ENCODE measurements at regions not wholly inside any gene's neighbourhood (a gene's known extent, or its start where the extent isn't known, plus 50 kb on each side); places are given as distances from the start of the nearest gene placed in this dataset.
"Not testable (repeated sequence)": the region's sequence is repeated elsewhere in the genome, so short reads cannot be mapped to it uniquely, and the experiment has no call there.

DNA sequence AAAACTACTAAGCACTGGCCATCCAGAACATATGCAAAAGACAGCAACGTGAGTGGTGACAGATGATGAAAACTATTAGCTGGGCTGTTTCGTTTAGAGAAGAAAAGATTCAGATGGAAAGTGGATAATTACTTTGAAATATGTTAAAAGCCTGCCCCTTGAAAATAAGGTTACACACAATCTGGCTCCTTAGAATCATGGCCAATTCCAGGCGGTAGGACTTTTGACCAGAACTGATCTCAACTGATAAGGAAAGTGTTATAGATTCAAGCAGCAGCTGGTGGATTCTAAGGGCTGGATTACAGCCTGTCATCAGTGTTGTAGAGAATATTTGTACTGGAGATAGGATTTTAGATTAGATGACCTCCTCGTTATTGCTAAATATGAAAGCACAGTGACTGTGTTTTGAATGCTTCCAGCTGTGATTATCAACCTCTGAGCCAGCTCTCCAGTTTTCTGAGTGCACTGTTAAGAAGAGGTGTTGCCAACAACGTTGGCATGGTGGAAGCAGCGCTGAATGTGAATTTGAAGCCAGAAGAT is 75.1 kb downstream of the KBTBD2 start:
- DNase-seq = peak; percentile 2

DNA sequence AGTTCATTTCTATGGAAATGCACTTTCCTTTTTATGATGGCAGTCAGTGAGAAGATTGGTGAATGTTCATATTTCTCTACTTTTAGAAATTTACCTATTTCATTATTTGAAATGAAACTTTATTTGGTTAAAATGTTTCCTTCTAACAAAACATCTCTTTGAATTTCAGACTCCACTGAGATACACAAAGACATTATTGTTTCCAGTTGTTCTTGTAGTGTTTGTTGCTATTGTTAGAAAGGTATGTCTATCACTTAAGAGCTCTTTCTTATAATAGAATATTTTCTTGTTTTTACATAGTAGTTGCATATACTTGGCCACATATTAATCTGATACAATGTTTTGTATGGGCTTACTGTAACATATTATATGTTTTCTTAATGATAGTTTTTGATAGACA is 76.8 kb downstream of the KBTBD2 start:
- not testable (repeated sequence) for DNase-seq

DNA sequence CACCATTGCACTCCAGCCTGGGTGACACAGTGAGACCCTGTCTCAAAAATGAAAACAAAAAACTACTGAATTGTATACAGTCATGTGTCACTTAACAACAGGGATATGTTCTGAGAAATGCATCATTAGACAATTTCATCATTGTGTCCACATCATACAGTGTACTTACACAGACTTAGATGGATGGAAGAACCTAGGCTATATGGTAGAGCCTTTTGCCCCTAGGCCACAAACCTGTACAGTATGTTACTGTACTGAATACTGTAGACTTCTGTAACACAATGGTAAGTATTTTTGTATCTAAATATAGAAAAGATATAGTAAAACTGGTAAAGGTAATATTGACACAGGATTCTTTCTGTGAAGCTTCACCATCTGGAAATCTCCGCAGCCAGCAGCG is 81.7 kb downstream of the KBTBD2 start:
- no peak for DNase-seq

DNA sequence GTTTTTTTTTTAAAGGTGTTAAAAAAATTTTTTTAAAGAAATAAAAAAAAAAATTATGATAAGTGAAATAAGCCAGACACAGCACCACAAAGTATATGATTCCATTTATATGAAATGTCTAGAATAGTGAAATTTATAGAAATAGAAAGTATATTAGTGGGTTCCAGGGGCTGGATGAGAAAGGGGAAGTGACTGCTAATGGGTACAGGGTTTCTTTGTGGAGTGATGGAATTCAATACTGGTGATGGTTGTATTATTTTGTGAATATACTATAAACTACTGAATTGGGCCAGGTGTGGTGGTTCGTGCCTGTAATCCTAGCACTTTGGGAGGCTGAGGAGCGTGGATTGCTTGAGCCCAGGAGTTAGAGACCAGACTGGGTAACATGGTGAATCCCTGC is 82.2 kb downstream of the KBTBD2 start:
- no peak for DNase-seq

DNA sequence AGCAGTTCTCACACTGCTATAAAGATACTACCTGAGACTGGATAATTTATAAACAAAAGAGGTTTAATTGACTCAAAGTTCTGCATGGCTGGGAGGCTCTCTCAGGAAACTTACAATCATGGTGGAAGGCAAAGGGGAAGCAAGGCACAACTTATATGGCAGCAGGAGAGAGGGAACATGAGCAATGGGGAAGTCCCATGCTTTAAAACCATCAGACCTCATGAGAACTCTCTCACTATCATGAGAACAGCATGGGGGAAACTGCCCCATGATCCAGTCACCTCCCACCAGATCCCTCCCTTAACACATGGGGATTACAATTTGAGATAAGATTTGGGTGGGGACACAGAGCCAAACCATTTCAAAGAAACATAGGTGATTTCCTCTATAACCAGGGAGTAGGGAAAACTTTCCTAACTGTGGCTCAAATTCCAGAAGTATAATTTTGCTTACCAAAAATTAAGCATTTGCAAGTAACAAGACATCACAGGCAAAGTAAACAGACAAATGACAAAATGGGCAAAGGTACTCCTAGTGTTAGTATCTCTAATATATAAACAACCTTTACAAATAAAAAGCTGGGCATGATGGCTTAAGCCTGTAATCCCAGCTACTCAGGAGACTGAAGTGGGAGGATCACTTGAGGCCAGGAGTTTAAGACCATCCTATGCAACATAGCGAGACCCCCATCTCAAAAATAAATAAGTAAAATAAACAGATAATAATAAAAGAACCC is 88.0 kb downstream of the KBTBD2 start:
- no peak for DNase-seq

DNA sequence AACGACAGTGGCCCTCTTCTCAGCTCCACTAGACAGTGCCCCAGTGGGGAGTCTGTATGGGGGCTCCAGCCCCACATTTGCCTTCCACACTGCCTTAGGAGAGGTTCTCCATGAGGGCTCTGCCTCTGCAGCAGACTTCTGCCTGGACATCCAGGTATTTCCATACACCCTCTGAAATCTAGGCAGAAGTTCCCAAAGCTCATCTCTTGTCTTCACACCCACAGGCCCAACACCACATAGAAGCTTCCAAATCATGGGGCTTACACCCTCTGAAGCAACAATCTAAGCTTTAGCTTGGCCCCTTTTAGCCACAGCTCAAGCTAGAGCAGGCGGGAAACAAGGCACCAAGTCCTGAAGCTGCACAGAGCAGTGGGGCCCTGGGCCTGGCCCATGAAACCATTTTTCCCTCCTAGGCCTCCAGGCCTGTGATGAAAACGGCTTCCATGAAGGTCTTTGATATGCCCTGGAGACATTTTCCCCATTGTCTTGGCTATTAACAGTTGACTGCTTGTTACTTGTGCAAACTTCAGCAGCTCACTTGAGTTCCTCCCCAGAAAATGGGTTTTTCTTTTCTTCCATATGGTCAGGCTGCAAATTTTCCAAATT is 89.2 kb downstream of the KBTBD2 start:
- no peak for DNase-seq

DNA sequence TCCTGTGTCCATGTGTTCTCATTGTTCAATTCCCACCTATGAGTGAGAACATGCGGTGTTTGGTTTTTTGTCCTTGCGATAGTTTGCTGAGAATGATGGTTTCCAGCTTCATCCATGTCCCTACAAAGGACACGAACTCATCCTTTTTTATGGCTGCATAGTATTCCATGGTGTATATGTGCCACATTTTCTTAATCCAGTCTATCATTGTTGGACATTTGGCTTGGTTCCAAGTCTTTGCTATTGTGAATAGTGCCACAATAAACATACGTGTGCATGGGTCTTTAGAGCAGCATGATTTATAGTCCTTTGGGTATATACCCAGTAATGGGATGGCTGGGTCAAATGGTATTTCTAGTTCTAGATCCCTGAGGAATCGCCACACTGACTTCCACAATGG is 98.5 kb downstream of the KBTBD2 start:
- not testable (repeated sequence) for DNase-seq

DNA sequence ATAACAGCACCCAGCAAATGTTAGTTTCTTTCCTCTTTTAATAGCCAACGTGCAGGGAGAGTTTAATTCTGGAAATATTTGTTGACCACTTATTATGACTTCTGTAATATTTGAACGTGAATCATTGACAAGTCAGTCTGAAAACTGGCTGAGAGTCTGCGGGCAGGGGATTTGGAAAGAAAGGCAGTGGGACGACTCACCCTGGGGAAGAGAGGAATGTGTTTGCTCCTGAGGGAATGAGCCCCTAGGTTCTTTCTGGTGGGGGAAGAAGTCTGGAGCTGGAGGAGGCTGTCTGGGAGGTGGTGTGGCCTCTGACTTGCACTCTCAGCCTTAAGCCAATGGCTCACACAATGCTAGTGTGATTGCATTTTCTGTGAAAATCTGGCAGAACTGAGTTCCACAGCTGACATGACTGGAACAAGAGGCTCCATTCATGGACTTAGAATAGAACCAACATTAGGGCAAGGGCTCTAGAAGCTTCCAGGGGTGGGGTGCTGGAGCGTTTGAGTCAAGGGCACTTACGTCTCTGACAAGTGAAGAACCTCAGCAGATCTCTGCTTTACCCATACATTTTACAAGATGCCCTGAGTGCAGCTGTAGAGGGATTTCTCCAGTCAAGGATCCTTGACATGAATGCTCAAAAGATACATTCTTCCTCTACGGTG is 100.7 kb downstream of the KBTBD2 start:
- not testable (repeated sequence) for DNase-seq

DNA sequence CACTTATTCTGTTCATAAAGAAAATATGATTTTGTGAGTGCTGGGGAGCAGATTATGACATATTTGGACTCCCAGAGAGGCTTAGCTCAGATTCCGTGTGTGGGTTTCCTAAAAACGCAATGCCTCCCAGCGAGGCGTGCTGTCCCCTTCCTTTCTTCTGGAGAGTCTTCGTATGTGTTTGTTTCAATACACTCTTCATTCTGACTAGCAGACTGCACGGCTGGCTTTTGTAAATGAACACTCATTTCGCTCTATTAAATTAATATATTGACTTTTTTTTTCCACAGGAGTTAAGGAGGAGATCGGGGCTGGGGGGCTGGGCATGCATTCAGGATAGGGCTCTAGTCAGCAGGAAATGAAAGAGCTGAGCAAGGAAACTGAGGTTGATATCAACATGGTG is 102.3 kb downstream of the KBTBD2 start:
- DNase-seq = not testable (repeated sequence)

DNA sequence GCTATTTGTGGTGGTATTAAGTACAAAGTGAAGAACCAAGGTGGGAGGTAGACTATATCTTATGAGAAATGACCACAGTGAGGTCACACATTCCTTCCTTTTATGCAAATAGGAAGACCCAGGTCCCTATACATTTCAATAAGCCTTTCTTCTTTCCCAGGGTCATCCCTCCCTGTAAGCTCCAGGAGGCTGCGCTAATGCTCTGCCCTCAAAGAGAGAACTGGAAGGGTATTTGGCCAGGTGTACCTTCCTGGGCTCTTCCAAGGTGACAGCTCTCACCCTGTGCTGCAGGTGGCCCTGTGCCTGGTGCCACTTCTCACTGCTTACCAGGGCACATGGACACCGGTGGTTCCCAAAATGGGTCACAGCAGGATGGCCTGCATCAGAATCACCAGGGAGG is 103.4 kb downstream of the KBTBD2 start:
- not testable (repeated sequence) for DNase-seq

DNA sequence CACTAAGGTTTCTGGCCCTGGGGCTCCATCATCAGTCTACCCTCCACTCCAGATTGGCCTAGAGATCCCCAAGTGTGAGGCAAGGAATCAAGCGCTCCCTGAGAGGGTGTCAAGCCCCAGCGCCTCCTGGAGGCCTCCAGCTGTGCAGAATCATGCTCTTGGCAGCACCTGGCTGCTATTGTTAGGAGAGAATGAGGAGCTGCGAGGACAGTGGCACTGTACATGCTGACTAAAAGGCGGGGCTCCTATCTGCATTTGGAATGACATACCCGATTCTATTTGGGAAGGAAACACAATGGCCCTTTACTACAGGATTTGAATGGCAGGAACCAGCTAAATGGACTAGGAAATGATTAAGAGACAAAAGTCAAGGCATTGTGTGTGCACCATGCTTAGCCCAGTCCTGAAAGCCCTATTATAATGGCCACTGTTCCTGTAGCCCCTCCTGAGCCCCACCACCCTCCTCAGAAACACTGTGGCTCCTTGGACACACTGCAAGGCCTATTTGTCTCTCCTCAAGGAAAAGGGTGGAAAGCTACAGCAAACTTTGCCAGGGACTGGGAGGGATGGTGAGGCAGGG is 106.1 kb downstream of the KBTBD2 start:
- DNase-seq = not testable (repeated sequence)

DNA sequence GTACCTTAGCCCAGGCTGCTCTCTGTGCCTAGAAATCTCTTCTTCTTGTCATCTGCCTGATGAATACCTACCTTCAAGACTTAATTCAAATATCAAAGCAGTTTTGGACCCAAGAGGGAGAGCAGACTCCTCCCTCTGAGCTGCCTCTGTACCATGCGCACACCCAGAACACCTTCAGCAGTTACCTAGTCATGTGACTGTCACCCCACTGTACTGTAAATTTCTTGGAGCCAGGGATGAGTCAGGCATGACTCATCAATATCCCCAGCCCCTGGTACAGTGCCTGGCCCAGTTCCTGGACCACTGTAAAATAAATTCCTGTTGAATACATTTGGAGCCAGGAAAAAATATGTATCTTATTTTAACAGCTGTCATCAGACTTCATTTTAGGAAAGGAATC is 111.7 kb downstream of the KBTBD2 start:
- DNase-seq = not testable (repeated sequence)

DNA sequence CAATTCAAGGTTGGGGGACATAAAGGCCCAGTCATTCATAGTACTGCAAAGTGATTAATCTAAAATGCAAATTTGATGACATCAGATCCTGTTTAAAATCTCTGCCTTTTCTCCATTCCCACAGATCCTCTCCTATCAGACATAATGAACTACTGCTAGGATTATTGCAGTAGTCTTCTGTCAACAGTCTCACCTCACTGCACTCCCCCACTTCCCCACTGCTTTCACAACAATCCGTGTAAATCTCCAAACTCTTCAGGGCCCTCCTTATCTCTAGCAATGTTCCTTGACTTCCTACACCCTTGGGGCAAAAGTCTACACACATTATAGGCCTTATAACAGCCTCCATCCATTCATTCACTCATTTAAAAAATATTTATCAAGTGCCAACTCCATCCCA is 112.4 kb downstream of the KBTBD2 start:
- no peak for DNase-seq

DNA sequence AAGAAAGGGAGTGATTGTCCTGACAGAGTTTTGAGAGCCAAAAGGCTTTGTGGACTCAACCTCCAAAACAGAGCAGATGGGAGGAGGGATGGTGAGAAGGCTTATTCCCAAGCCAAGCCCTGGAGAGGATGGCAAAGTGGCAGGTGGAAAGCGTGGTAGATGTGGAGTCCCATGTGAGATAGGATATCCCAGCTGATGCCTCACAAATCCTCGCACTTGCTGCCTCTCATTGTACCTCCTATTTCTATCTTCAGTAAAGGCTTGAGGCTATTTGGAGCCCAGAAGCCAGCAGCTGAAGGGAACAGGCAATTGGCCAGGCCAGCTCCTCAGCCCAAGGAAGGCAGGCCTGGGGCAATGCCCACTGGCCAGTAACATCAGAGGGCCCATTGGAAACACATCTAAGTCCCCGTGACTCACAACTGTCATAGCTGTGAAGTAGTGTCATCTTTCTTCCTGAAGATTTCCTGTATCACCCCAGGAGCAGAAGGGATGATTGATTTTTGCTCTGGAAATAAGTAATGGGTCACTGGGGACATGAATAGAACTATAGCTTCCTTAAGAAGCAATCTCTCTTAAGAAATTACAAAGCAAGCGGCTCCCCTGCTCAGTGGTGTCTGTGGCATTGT is 114.4 kb downstream of the KBTBD2 start:
- not testable (repeated sequence) for DNase-seq

DNA sequence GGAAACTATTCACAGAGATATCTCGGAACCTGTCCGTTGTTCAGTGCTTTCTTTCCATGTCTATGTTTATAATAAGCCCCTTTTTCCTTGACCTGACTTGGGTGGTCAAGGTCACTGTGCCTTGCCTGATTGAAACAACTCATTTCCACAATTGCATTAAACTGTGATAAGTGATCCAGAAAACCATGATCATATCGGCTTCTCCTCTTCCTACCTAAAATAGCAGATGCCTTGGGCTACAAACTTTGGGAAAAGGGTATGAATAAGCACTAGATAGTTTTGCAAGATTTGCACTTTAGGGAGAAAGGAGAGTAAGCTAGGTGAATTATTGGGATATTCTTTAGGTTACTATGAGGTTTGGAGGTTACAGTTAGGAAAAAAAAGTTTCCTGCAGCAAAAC is 115.2 kb downstream of the KBTBD2 start:
- DNase-seq = not testable (repeated sequence)

DNA sequence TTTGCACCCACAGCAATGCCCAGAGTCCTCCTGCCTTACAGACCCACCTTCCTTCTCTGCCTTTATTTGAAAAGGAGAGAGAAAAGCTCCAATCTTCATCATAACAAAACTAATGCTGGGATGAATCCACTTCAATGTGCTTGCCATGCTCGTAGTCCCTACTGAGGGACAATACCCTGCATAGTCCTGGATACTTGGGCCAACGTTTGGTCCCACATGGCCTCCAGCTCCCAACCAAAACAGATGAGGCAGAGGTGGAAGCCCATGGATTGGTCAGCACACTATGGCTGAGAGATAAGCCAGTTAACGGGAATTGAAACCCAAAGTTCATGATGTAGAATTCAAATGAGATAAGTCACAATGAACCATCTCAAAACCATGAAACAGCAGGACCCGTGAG is 115.8 kb downstream of the KBTBD2 start:
- DNase-seq = not testable (repeated sequence)

DNA sequence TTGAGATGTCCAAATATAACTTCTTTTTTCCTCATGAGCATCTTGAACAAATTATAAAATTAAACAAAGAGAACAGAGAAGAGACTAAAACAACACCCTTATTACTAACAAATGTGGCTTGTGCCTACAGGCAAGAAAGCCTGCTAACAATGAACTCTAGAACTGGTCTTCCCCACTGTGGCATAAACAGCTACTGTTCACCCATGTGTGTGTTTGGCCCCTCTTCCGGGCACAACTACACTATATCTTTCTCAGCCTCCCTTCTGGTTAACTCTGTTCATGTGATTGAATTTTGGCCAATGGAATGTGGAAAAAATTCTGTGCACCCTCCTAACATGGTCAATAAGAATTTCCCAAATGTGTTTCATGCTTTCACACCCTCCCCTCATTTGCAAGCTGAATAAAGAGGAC is 117.0 kb downstream of the KBTBD2 start:
- DNase-seq = no peak

DNA sequence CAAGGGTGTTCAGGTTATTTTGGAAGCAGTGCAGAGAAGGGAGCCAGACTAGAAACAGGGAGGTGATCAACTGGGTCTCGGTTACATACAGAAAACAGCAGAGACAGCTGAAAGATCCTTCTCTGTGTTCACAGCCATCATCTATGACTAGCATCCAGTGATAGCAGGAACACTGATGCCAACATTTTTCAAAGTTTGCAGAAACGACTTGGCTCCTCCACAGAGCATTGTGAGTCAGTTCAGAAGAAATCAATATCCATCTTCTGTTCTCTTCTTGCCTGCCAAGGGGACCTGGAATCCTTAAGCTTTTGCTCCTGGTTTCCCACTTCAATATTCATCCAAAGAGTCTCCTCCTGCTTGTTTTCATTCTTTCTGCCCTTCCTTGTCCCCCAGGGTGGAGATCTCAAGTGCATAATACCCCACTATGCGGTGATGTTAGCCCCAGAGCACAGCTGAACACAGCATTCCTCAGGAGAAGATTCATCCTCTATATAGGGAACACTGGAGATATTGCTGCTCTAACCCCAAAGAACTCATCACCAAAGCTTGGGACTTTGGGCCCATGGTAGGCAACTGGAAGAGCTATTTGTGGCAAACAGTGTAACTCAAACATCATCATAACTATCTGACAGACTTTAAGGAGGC is 122.6 kb downstream of the KBTBD2 start:
- DNase-seq = not testable (repeated sequence)

DNA sequence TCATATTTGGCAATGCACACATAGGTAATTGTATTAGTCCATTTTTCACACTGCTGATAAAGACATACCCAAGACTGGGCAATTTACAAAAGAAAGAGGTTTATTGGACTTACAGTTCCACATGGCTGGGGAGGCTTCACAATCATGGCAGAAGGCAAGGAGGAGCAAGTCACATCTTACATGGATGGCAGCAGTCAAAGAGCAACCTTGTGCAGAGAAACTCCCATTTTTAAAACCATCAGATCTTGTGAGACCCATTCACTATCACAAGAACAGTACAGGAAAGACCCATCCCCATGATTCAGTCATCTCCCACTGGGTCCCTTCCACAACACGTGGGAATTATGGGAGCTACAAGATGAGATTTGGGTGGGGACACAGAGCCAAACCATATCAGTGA is 123.2 kb downstream of the KBTBD2 start:
- not testable (repeated sequence) for DNase-seq

DNA sequence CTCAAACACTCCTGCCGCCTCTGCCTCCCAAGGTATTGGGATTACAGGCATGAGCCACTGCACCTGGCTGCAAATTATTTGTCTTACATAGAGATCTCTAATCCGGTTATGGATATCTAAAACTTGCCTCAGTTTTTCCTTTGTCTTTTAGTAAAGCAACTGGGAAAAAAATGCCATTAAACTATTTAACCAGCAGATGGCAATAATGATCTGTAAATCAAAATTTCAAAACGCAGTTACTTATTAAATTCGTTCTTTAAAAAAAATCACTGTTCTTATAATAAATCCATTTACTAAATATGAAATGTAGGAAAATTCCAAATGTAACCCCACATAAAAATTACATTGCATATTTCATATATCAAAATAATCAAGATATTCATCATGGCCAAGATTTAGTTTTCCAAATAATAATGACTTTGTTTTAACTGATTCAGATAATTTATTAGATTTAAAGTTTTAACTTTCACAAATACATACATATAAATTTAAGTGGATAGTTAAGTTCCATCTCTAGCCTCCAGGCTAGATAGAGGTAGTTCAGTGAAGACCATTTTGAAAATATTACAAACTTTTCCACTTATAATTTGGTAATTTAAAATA is 125.8 kb downstream of the KBTBD2 start:
- not testable (repeated sequence) for DNase-seq

DNA sequence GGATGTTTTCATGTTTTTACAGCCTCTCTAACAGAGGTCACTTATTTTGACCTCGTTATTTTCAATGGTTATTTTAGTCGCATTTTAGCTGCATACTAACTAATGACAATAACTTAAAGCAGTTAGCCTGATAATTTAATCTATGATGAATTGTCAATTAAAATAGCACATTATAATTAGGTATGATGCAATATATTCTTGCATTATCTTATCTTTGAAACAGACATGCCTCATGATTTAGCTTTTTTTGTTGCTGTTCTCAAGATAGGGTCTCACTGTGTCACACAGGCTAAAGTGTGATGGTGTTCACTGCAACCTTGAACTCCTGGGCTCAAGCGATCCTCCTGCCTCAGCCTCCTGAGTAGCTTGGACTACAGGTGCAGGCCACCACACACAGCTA is 126.4 kb downstream of the KBTBD2 start:
- DNase-seq = no peak

DNA sequence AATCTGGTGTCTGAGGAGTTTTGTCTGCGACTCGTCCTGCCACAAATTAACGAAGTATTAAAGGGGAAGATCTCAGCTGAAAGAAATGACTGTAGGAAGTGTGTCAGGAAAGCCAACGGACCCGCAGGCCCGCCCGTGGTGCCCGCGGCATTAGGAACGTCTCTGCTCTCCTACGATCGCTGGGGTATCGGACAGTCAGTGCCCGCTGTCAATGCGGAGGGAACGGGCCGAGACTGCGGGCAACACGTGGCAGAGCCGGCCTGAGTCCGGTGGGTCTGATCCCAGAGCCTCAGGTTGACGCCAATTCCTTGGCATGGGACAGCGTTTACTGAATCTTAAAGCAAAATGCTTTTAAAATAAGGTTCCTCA is 128.7 kb downstream of the KBTBD2 start:
- DNase-seq = peak; percentile 73

Data from retina (tissue), 1 donor.